ENCODE measurements at regions not wholly inside any gene's neighbourhood (a gene's known extent, or its start where the extent isn't known, plus 50 kb on each side); places are given as distances from the start of the nearest gene placed in this dataset.

DNA sequence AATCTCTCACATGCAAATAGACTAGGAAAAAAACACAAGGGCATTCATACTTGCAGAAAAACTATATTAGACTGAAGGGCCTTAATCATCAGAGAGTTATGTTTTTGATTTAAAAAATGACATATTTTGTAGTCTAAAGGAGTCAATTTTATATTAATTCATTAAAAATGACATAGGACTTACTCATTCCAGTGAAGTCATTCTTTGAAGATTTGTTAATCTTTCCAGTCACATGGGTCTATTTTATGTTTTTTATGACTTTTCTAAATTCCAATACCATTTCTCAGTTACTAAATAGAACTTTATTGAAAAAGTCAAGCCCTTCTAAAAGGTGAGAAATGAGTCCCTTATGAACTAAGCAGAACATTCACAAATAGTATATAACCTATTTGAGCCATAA, 743.8 kb upstream of the INTU start:
- TF ChIP-seq, protein P1, sequence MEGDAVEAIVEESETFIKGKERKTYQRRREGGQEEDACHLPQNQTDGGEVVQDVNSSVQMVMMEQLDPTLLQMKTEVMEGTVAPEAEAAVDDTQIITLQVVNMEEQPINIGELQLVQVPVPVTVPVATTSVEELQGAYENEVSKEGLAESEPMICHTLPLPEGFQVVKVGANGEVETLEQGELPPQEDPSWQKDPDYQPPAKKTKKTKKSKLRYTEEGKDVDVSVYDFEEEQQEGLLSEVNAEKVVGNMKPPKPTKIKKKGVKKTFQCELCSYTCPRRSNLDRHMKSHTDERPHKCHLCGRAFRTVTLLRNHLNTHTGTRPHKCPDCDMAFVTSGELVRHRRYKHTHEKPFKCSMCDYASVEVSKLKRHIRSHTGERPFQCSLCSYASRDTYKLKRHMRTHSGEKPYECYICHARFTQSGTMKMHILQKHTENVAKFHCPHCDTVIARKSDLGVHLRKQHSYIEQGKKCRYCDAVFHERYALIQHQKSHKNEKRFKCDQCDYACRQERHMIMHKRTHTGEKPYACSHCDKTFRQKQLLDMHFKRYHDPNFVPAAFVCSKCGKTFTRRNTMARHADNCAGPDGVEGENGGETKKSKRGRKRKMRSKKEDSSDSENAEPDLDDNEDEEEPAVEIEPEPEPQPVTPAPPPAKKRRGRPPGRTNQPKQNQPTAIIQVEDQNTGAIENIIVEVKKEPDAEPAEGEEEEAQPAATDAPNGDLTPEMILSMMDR (IDR thresholded peaks at IDR 0.05), result no peak
- no peak for TF ChIP-seq ZFX (IDR thresholded peaks at IDR 0.05; ENCODE audit: borderline replicate concordance)

All from 22Rv1 (cell line).